Natural killer cell (primary cell): ENCODE measurements at regions not wholly inside any gene's neighbourhood (a gene's known extent, or its start where the extent isn't known, plus 50 kb on each side); places are given as distances from the start of the nearest gene placed in this dataset.
"Not testable (repeated sequence)": the region's sequence is repeated elsewhere in the genome, so short reads cannot be mapped to it uniquely, and the experiment has no call there.

Source experiments
- ATAC-seq, 3 donors: fragments of 150-1000 bp in 2 of 3; fragments of 200-7000 bp in 1 of 3; cut with Tn5 transposase; 1 replicate in 1 of 3; 2 replicates in 2 of 3; pipeline ENCODE4 v1.10.0; 2021; ENCODE audit warnings: mild to moderate bottlenecking in 2 of 3, moderate library complexity in 2 of 3
- DNase-seq, 2 donors: peaks; one replicate each; pipeline versions ENCODE4 v3.0.0 to v3.0.0-alpha.2; 2013 to 2021; ENCODE audit warnings: mixed read lengths in 1 of 2
- H3K27ac ChIP-seq: one replicate; pipeline ENCODE4 v1.5.1; 2013; ENCODE audit warnings: mild to moderate bottlenecking, low read length
- H3K27me3 ChIP-seq: one replicate; pipeline ENCODE4 v1.6.1; 2013; ENCODE audit warnings: low read length; ENCODE audit not compliant: control insufficient read depth, insufficient read depth
- H3K36me3 ChIP-seq: one replicate; pipeline ENCODE4 v1.6.1; 2013; ENCODE audit warnings: low read length; ENCODE audit not compliant: control insufficient read depth, insufficient read depth
- H3K4me1 ChIP-seq: one replicate; pipeline ENCODE4 v1.6.1; 2013; ENCODE audit warnings: low read length; ENCODE audit not compliant: control insufficient read depth, insufficient read depth
- H3K4me3 ChIP-seq: one replicate; pipeline ENCODE4 v1.5.1; 2013; ENCODE audit warnings: low read length
- H3K9me3 ChIP-seq: one replicate; pipeline ENCODE4 v1.6.1; 2013; ENCODE audit warnings: low read length; ENCODE audit not compliant: control insufficient read depth, insufficient read depth
- H3K27ac Mint-ChIP-seq, 2 donors: one replicate each; pipeline ENCODE4 v1.8.0; 2022; ENCODE audit warnings: mild to moderate bottlenecking in 2 of 2, mixed read lengths in 2 of 2, moderate library complexity in 1 of 2
- H3K27me3 Mint-ChIP-seq, 2 donors: one replicate each; pipeline ENCODE4 v1.8.0; 2022; ENCODE audit warnings: low read depth in 2 of 2, mixed read lengths in 2 of 2
- H3K36me3 Mint-ChIP-seq: one replicate; pipeline ENCODE4 v1.8.0; 2022; ENCODE audit warnings: mixed read lengths
- H3K4me1 Mint-ChIP-seq, 2 donors: one replicate each; pipeline ENCODE4 v1.8.0; 2022; ENCODE audit warnings: mixed read lengths in 2 of 2
- H3K4me3 Mint-ChIP-seq: one replicate; pipeline ENCODE4 v1.8.0; 2022; ENCODE audit warnings: mild to moderate bottlenecking, moderate library complexity, mixed read lengths
- H3K9me3 Mint-ChIP-seq, 2 donors: one replicate each; pipeline ENCODE4 v1.8.0; 2022; ENCODE audit warnings: mixed read lengths in 2 of 2
- WGBS: methylation state at CpG from one replicate; pipeline ENCODE4 v1.1.7; 2013; ENCODE audit warnings: missing lambda C conversion rate; ENCODE audit not compliant: insufficient coverage; 5-methylcytosine and 5-hydroxymethylcytosine counted together
- intact Hi-C: fragments of 100-400 bp; cut with micrococcal nuclease; formaldehyde crosslinking; loops from one replicate; pipeline ENCODE4 v1.14.2; 2022
- TF ChIP-seq, protein P1 (sequence below): fragments of 200-600 bp; IDR thresholded peaks from one replicate; pipeline ENCODE4 v1.8.0; 2022; ENCODE audit warnings: antibody characterized with exemption

DNA sequence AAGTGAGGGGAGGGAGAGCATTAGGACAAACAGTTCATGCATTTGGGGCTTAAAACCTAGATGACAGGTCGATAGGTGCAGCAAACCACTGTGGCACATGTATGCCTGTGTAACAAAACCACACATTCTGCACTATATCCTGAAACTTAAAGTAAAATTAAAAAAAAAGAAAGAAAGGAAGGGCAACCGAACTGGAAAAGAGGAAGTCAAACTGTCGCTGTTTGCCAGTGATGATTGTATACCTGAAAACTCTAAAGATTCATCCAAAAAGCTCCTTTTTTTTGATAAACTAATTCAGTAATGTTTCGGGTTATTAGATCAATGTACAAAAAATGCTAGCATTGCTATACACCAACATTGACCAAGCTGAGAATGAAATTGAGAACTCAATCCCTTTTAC, 259.0 kb upstream of the ALG10 start:
- H3K27me3 ChIP-seq: no peaks in the 10 kb centered on the region
- no peak overlapping the region for H3K4me3 ChIP-seq
- no peaks in the 10 kb centered on the region for H3K4me1 ChIP-seq
- Mint-ChIP-seq H3K27me3 (no peaks in the 10 kb centered on the region), H3K27ac (no peak overlapping the region), H3K4me3 (no peak overlapping the region), H3K9me3 (peaks cover 13 to 22% of the 10 kb centered on the region in 2 donors), H3K36me3 (peaks cover 9% of the 10 kb centered on the region), H3K4me1 (no peaks in the 10 kb centered on the region)
- no peaks in the 10 kb centered on the region for H3K9me3 ChIP-seq
- WGBS: 46% methylated on average over 3 of the region's 4 CpGs
- ATAC-seq (no peak), DNase-seq (no peak)
- TF ChIP-seq, protein P1, sequence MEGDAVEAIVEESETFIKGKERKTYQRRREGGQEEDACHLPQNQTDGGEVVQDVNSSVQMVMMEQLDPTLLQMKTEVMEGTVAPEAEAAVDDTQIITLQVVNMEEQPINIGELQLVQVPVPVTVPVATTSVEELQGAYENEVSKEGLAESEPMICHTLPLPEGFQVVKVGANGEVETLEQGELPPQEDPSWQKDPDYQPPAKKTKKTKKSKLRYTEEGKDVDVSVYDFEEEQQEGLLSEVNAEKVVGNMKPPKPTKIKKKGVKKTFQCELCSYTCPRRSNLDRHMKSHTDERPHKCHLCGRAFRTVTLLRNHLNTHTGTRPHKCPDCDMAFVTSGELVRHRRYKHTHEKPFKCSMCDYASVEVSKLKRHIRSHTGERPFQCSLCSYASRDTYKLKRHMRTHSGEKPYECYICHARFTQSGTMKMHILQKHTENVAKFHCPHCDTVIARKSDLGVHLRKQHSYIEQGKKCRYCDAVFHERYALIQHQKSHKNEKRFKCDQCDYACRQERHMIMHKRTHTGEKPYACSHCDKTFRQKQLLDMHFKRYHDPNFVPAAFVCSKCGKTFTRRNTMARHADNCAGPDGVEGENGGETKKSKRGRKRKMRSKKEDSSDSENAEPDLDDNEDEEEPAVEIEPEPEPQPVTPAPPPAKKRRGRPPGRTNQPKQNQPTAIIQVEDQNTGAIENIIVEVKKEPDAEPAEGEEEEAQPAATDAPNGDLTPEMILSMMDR: no peak
- no peak overlapping the region for H3K27ac ChIP-seq
- intact Hi-C loops: no loop called here
- H3K36me3 ChIP-seq: no peaks in the 10 kb centered on the region

DNA sequence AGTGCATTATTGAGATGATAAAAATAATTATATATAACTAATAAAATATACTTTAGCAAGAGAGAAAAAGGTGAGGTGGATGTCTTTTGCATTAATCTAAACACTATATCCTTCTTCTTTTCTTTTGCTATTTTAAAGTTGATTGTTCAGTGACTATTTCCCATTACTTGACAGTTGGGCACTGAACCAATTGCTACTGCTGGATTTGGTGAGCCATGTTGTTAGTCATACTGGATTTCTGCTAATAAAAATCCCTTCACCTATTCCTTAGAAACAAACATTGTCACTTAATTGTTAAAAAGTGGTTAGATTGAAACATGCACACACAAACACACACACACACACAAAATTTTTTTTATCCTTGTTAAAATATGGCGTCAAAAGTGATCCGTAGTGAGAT, 251.6 kb upstream of the ALG10 start:
- WGBS: 80% methylated on average over 1 of the region's 2 CpGs
- H3K4me1 ChIP-seq: no peaks in the 10 kb centered on the region
- intact Hi-C loops: no loop called here
- H3K9me3 ChIP-seq: no peaks in the 10 kb centered on the region
- ATAC-seq: no peak
- peaks cover 13 to 24% of the 10 kb centered on the region in 2 donors for H3K9me3 Mint-ChIP-seq
- no peak for DNase-seq
- H3K36me3 Mint-ChIP-seq: no peaks in the 10 kb centered on the region
- TF ChIP-seq, protein P1: no peak
- H3K4me3 Mint-ChIP-seq: no peak overlapping the region
- no peak overlapping the region for H3K4me3 ChIP-seq
- H3K27me3 Mint-ChIP-seq: no peaks in the 10 kb centered on the region
- H3K4me1 Mint-ChIP-seq: no peaks in the 10 kb centered on the region
- H3K27me3 ChIP-seq: no peaks in the 10 kb centered on the region
- no peak overlapping the region for H3K27ac Mint-ChIP-seq
- no peak overlapping the region for H3K27ac ChIP-seq
- no peaks in the 10 kb centered on the region for H3K36me3 ChIP-seq

DNA sequence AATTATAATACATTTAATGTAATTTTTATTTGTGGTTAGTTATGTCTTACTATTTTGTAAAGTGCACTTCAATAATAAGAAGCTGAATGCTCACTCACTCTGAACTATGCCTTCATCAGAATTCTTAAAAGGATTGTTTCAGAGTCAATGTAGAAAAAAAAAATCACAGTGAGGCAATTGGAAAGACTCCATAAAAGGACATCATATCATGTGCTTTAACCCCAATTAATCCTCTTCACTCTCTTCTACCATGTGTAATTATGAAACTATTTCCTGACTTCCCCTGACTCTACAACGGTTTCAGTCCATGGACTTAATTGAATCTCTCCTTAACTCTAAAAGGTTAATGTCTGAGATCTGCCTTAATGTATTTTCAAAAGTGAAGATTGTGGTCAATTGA, 250.4 kb upstream of the ALG10 start:
- H3K4me1 ChIP-seq: no peaks in the 10 kb centered on the region
- intact Hi-C loops: no loop called here
- WGBS: 80% methylated on average over 1 of the region's 1 CpG
- H3K27me3 Mint-ChIP-seq: no peaks in the 10 kb centered on the region
- no peaks in the 10 kb centered on the region for H3K4me1 Mint-ChIP-seq
- ATAC-seq (no peak), DNase-seq (no peak)
- H3K36me3 ChIP-seq: no peaks in the 10 kb centered on the region
- H3K27ac Mint-ChIP-seq: no peak overlapping the region
- no peaks in the 10 kb centered on the region for H3K27me3 ChIP-seq
- H3K36me3 Mint-ChIP-seq: no peaks in the 10 kb centered on the region
- H3K27ac ChIP-seq: no peak overlapping the region
- H3K4me3 ChIP-seq: no peak overlapping the region
- no peak overlapping the region for H3K4me3 Mint-ChIP-seq
- TF ChIP-seq, protein P1: no peak
- no peaks in the 10 kb centered on the region for H3K9me3 ChIP-seq
- peaks cover 15 to 21% of the 10 kb centered on the region in 2 donors for H3K9me3 Mint-ChIP-seq

DNA sequence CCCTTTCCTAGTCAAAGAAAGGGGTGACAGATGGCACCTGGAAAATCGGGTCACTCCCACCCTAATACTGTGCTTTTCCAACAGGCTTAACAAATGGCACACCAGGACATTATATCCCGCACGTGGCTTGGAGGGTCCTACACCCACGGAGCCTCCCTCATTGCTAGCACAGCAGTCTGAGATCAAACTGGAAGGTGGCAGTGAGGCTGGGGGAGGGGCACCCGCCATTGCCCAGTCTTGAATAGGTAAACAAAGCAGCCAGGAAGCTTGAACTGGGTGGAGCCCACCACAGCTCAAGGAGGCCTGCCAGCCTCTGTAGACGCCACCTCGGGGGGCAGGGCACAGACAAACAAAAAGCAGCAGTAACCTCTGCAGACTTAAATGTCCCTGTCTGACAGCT, 249.2 kb upstream of the ALG10 start:
- H3K27me3 Mint-ChIP-seq, H3K4me3 Mint-ChIP-seq, H3K4me3 ChIP-seq, H3K36me3 ChIP-seq, H3K27me3 ChIP-seq, H3K9me3 ChIP-seq, DNase-seq, H3K36me3 Mint-ChIP-seq, H3K27ac Mint-ChIP-seq, ATAC-seq, H3K4me1 Mint-ChIP-seq, H3K4me1 ChIP-seq, H3K27ac ChIP-seq, intact Hi-C loops: not testable (repeated sequence)
- peaks cover 15 to 21% of the 10 kb centered on the region in 2 donors for H3K9me3 Mint-ChIP-seq
- WGBS: 82% methylated on average over 6 of the region's 7 CpGs
